Liver (tissue), 8 donors: ENCODE measurements at regions not wholly inside any gene's neighbourhood (a gene's known extent, or its start where the extent isn't known, plus 50 kb on each side); places are given as distances from the start of the nearest gene placed in this dataset.

Experiments
- DNase-seq: peaks from one replicate; pipeline ENCODE4 v3.0.0-alpha.2; 2017; ENCODE audit warnings: low spot score
- H3K27ac ChIP-seq, 2 donors: one replicate each; pipeline ENCODE4 v1.7.0; 2013; ENCODE audit warnings: inconsistent platforms in 2 of 2, low read length in 2 of 2, control low read depth in 1 of 2, low read depth in 1 of 2, mild to moderate bottlenecking in 1 of 2
- H3K27me3 ChIP-seq, 4 donors: one replicate each; pipeline versions ENCODE4 v1.6.1 to v1.7.0; 2013; ENCODE audit warnings: low read length in 3 of 4, inconsistent platforms in 1 of 4, mild to moderate bottlenecking in 1 of 4, moderate library complexity in 1 of 4; ENCODE audit not compliant: control insufficient read depth in 4 of 4, insufficient read depth in 4 of 4
- H3K36me3 ChIP-seq, 4 donors: one replicate each; pipeline versions ENCODE4 v1.6.1 to v1.7.0; 2013; ENCODE audit warnings: low read length in 3 of 4, mild to moderate bottlenecking in 3 of 4, low read depth in 1 of 4, moderate library complexity in 1 of 4; ENCODE audit not compliant: control insufficient read depth in 4 of 4, insufficient read depth in 3 of 4
- H3K4me1 ChIP-seq, 4 donors: one replicate each; pipeline versions ENCODE4 v1.6.1 to v1.7.0; 2013; ENCODE audit warnings: low read length in 3 of 4, mild to moderate bottlenecking in 3 of 4, moderate library complexity in 1 of 4; ENCODE audit not compliant: control insufficient read depth in 4 of 4, insufficient read depth in 4 of 4
- H3K4me3 ChIP-seq, 3 donors: one replicate each; pipeline versions ENCODE4 v1.6.1 to v1.7.0; 2013; ENCODE audit warnings: low read length in 3 of 3, control low read depth in 1 of 3, low read depth in 1 of 3, mild to moderate bottlenecking in 1 of 3
- H3K9ac ChIP-seq, 2 donors: one replicate each; pipeline ENCODE4 v1.7.0; 2013; ENCODE audit warnings: low read length in 2 of 2, mild to moderate bottlenecking in 2 of 2, moderate library complexity in 2 of 2, control low read depth in 1 of 2, low read depth in 1 of 2
- H3K9me3 ChIP-seq, 4 donors: one replicate each; pipeline versions ENCODE4 v1.6.1 to v1.7.0; 2013; ENCODE audit warnings: low read length in 3 of 4; ENCODE audit not compliant: control insufficient read depth in 4 of 4
- EGR1 ChIP-seq, 2 donors: IDR thresholded peaks; 2 replicates each; pipeline ENCODE4 v1.6.1; 2016 to 2018; ENCODE audit warnings: antibody characterized with exemption in 2 of 2, low read depth in 2 of 2
- FOXA1 ChIP-seq: IDR thresholded peaks from 2 replicates; pipeline ENCODE4 v1.6.1; 2016; ENCODE audit warnings: antibody characterized with exemption
- FOXA2 ChIP-seq: IDR thresholded peaks from 2 replicates; pipeline ENCODE4 v1.6.1; 2016; ENCODE audit warnings: antibody characterized with exemption
- GABPA ChIP-seq, 2 donors: IDR thresholded peaks in 1 of 2; conservative IDR thresholded peaks in 1 of 2; 2 replicates each; pipeline ENCODE4 v1.6.1; 2016; ENCODE audit warnings: antibody characterized with exemption in 2 of 2, mild to moderate bottlenecking in 1 of 2, moderate library complexity in 1 of 2
- HNF4A ChIP-seq, 2 donors: conservative IDR thresholded peaks; 2 replicates each; pipeline ENCODE4 v1.6.1; 2016; ENCODE audit warnings: antibody characterized with exemption in 2 of 2, mild to moderate bottlenecking in 2 of 2
- HNF4G ChIP-seq: IDR thresholded peaks from 2 replicates; pipeline ENCODE4 v1.6.1; 2016; ENCODE audit warnings: antibody characterized with exemption
- JUND ChIP-seq, 2 donors: IDR thresholded peaks; 2 replicates each; pipeline ENCODE4 v1.6.1; 2016; ENCODE audit warnings: antibody characterized with exemption in 2 of 2
- MAX ChIP-seq: IDR thresholded peaks from 2 replicates; pipeline ENCODE4 v1.6.1; 2016; ENCODE audit warnings: antibody characterized with exemption
- NR2F2 ChIP-seq: IDR thresholded peaks from 2 replicates; pipeline ENCODE4 v1.6.1; 2016; ENCODE audit warnings: antibody characterized with exemption
- RAD21 ChIP-seq, 2 donors: IDR thresholded peaks; 2 replicates each; pipeline ENCODE4 v1.6.1; 2016; ENCODE audit warnings: antibody characterized with exemption in 2 of 2, mild to moderate bottlenecking in 2 of 2
- RXRA ChIP-seq, 2 donors: IDR thresholded peaks; 2 replicates each; pipeline ENCODE4 v1.6.1; 2017 to 2018; ENCODE audit warnings: antibody characterized with exemption in 2 of 2, mild to moderate bottlenecking in 1 of 2
- SP1 ChIP-seq: IDR thresholded peaks from 2 replicates; pipeline ENCODE4 v1.6.1; 2018; ENCODE audit warnings: antibody characterized with exemption, mild to moderate bottlenecking
- TAF1 ChIP-seq: conservative IDR thresholded peaks from 2 replicates; pipeline ENCODE4 v1.6.1; 2016; ENCODE audit warnings: antibody characterized with exemption, mild to moderate bottlenecking
- YY1 ChIP-seq: IDR thresholded peaks from 2 replicates; pipeline ENCODE4 v1.6.1; 2016; ENCODE audit warnings: antibody characterized with exemption, mild to moderate bottlenecking
- WGBS: extraction: QIAGEN DNeasy Blood & Tissue Kit; methylation state at CpG from one replicate; pipeline ENCODE4 v1.1.7; 2013; 5-methylcytosine and 5-hydroxymethylcytosine counted together
- TF ChIP-seq, protein P1 (sequence below): IDR thresholded peaks from 2 replicates; pipeline ENCODE4 v1.6.1; 2016; ENCODE audit warnings: antibody characterized with exemption, mild to moderate bottlenecking
- TF ChIP-seq, protein P2 (sequence below): fragments of 150-350 bp; IDR thresholded peaks from 2 replicates; pipeline ENCODE4 v1.5.1; 2017; ENCODE audit warnings: improper control_type of control experiment, low read depth, low read length; ENCODE audit not compliant: missing input control
- TF ChIP-seq, protein P3 (sequence below): IDR thresholded peaks from 2 replicates; pipeline ENCODE4 v1.6.1; 2016; ENCODE audit warnings: antibody characterized with exemption
- TF ChIP-seq, protein P4 (sequence below): IDR thresholded peaks from 2 replicates; pipeline ENCODE4 v1.6.1; 2016; ENCODE audit warnings: antibody characterized with exemption
- donor health status: healthy.
- donor health status: healthy.
- donor health status: healthy.
- donor health status: healthy.
- donor health status: healthy.

DNA sequence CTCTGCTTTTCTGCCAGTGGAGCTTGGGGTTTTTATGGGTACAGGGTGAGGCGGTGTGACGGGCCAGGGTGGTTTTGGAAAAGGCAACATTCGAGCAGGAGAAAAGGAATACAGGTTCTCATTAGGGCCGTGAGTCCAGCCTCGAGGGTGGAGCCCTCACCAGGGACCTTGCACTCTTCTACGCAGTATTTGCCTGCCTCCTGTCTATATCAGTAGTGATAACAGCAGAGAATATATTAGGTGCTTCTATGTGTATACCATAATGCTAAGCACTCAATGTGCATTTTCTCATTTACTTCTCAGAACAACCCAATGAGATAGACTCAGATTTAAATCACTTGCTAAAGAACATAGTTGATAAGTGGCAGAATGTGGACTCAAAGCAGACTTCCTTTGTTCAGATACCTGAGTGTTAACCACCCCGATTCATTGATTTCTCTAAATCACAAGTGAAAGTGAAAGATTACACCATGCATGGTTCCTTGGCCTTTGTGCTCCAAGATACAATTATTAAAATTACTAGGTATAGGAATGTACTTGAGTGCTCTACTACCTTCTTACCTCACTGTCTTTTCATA is 403.9 kb downstream of the PCDH7 start:
- H3K4me3 ChIP-seq = no peak overlapping the region
- DNase-seq = no peak
- peaks cover 0 to 2% (median 0%) of the 10 kb centered on the region in 4 donors for H3K27me3 ChIP-seq
- no peaks in the 10 kb centered on the region for H3K36me3 ChIP-seq
- H3K9ac ChIP-seq = no peak overlapping the region
- no peak overlapping the region for H3K27ac ChIP-seq
- H3K4me1 ChIP-seq = no peaks in the 10 kb centered on the region
- TF ChIP-seq TAF1 = no peak
- TF ChIP-seq, protein P1, sequence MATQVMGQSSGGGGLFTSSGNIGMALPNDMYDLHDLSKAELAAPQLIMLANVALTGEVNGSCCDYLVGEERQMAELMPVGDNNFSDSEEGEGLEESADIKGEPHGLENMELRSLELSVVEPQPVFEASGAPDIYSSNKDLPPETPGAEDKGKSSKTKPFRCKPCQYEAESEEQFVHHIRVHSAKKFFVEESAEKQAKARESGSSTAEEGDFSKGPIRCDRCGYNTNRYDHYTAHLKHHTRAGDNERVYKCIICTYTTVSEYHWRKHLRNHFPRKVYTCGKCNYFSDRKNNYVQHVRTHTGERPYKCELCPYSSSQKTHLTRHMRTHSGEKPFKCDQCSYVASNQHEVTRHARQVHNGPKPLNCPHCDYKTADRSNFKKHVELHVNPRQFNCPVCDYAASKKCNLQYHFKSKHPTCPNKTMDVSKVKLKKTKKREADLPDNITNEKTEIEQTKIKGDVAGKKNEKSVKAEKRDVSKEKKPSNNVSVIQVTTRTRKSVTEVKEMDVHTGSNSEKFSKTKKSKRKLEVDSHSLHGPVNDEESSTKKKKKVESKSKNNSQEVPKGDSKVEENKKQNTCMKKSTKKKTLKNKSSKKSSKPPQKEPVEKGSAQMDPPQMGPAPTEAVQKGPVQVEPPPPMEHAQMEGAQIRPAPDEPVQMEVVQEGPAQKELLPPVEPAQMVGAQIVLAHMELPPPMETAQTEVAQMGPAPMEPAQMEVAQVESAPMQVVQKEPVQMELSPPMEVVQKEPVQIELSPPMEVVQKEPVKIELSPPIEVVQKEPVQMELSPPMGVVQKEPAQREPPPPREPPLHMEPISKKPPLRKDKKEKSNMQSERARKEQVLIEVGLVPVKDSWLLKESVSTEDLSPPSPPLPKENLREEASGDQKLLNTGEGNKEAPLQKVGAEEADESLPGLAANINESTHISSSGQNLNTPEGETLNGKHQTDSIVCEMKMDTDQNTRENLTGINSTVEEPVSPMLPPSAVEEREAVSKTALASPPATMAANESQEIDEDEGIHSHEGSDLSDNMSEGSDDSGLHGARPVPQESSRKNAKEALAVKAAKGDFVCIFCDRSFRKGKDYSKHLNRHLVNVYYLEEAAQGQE = no peak
- no peak for TF ChIP-seq SP1
- TF ChIP-seq RXRA (IDR thresholded peaks at IDR 0.05) = no peak
- TF ChIP-seq, protein P2, sequence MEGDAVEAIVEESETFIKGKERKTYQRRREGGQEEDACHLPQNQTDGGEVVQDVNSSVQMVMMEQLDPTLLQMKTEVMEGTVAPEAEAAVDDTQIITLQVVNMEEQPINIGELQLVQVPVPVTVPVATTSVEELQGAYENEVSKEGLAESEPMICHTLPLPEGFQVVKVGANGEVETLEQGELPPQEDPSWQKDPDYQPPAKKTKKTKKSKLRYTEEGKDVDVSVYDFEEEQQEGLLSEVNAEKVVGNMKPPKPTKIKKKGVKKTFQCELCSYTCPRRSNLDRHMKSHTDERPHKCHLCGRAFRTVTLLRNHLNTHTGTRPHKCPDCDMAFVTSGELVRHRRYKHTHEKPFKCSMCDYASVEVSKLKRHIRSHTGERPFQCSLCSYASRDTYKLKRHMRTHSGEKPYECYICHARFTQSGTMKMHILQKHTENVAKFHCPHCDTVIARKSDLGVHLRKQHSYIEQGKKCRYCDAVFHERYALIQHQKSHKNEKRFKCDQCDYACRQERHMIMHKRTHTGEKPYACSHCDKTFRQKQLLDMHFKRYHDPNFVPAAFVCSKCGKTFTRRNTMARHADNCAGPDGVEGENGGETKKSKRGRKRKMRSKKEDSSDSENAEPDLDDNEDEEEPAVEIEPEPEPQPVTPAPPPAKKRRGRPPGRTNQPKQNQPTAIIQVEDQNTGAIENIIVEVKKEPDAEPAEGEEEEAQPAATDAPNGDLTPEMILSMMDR = no peak
- TF ChIP-seq FOXA2 = no peak
- no peak for TF ChIP-seq HNF4G
- no peak for TF ChIP-seq JUND (IDR thresholded peaks at IDR 0.05)
- no peak for TF ChIP-seq NR2F2
- no peak for TF ChIP-seq RAD21 (IDR thresholded peaks at IDR 0.05)
- TF ChIP-seq EGR1 (IDR thresholded peaks at IDR 0.05; ENCODE audit: low read depth in 2 of 2) = no peak
- TF ChIP-seq GABPA (IDR thresholded peaks at IDR 0.05 in 1 of 2, conservative IDR thresholded peaks at IDR 0.05 in 1 of 2) = no peak
- no peak for TF ChIP-seq MAX
- TF ChIP-seq YY1 = no peak
- TF ChIP-seq, protein P3, sequence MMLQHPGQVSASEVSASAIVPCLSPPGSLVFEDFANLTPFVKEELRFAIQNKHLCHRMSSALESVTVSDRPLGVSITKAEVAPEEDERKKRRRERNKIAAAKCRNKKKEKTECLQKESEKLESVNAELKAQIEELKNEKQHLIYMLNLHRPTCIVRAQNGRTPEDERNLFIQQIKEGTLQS = no peak
- TF ChIP-seq, protein P4, sequence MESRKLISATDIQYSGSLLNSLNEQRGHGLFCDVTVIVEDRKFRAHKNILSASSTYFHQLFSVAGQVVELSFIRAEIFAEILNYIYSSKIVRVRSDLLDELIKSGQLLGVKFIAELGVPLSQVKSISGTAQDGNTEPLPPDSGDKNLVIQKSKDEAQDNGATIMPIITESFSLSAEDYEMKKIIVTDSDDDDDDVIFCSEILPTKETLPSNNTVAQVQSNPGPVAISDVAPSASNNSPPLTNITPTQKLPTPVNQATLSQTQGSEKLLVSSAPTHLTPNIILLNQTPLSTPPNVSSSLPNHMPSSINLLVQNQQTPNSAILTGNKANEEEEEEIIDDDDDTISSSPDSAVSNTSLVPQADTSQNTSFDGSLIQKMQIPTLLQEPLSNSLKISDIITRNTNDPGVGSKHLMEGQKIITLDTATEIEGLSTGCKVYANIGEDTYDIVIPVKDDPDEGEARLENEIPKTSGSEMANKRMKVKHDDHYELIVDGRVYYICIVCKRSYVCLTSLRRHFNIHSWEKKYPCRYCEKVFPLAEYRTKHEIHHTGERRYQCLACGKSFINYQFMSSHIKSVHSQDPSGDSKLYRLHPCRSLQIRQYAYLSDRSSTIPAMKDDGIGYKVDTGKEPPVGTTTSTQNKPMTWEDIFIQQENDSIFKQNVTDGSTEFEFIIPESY = no peak
- no peak for TF ChIP-seq FOXA1
- no peak for TF ChIP-seq HNF4A (conservative IDR thresholded peaks at IDR 0.05)
- H3K9me3 ChIP-seq = no peaks in the 10 kb centered on the region
- 71% methylated on average over 7 of the region's 7 CpGs for WGBS
